Gastrocnemius medialis (tissue), 4 donors: ENCODE measurements at regions not wholly inside any gene's neighbourhood (a gene's known extent, or its start where the extent isn't known, plus 50 kb on each side); places are given as distances from the start of the nearest gene placed in this dataset.

Experiments
- ATAC-seq, 2 donors: fragments of 150-250 bp; one replicate each; pipeline ENCODE4 v1.9.1; 2016
- DNase-seq, 2 donors: peaks; one replicate each; pipeline ENCODE4 v3.0.0-alpha.2; 2019
- H3K27ac ChIP-seq, 4 donors: fragments of 200-600 bp; sonication (generic); 1 replicate in 1 of 4; 2 replicates in 3 of 4; pipeline ENCODE4 v1.5.1; 2016 to 2018; ENCODE audit warnings: mild to moderate bottlenecking in 2 of 4, moderate library complexity in 1 of 4
- H3K27me3 ChIP-seq, 3 donors: fragments of 200-600 bp; sonication (generic) in 2 of 3; 1 replicate in 1 of 3; 2 replicates in 2 of 3; pipeline versions ENCODE4 v1.5.1 to v1.6.0; 2016 to 2019; ENCODE audit warnings: mild to moderate bottlenecking in 1 of 3, moderate library complexity in 1 of 3
- H3K36me3 ChIP-seq, 2 donors: fragments of 200-600 bp; sonication (generic) in 1 of 2; one replicate each; pipeline ENCODE4 v1.5.1; 2017 to 2018
- H3K4me1 ChIP-seq, 2 donors: fragments of 200-600 bp; sonication (generic) in 1 of 2; one replicate each; pipeline ENCODE4 v1.5.1; 2016 to 2017; ENCODE audit warnings: mild to moderate bottlenecking in 2 of 2
- H3K4me3 ChIP-seq, 4 donors: fragments of 200-600 bp; sonication (generic) in 3 of 4; 1 replicate in 1 of 4; 2 replicates in 3 of 4; pipeline ENCODE4 v1.5.1; 2016 to 2019; ENCODE audit warnings: mild to moderate bottlenecking in 2 of 4
- H3K9me3 ChIP-seq, 3 donors: fragments of 200-600 bp; sonication (generic) in 2 of 3; 1 replicate in 1 of 3; 2 replicates in 2 of 3; pipeline ENCODE4 v1.5.1; 2016 to 2019
- POLR2A ChIP-seq, 2 donors: fragments of 450-650 bp; IDR thresholded peaks; one replicate each; pipeline ENCODE4 v1.6.1; 2017; ENCODE audit warnings: antibody characterized with exemption in 2 of 2, mild to moderate bottlenecking in 2 of 2, moderate library complexity in 2 of 2
- in situ Hi-C, 4 donors: fragments of 200-750 bp; cut with MboI; loops; one replicate each; pipeline versions ENCODE4 v1.15.0 to v1.8.0; 2017; ENCODE audit warnings: low sequenced_read_pairs in 4 of 4
- intact Hi-C: fragments of 100-400 bp; cut with DNase I; formaldehyde crosslinking; loops from one replicate; pipeline ENCODE4 v1.15.1; 2023; ENCODE audit warnings: low total_unique reads
- TF ChIP-seq, protein P1 (sequence below), 5 experiments: fragments of 450-650 bp in 3 of 5; fragments of 200-600 bp in 2 of 5; sonication (generic) in 2 of 5; IDR thresholded peaks in 4 of 5; conservative IDR thresholded peaks in 1 of 5; 1 replicate in 4 of 5; 2 replicates in 1 of 5; pipeline ENCODE4 v1.5.1; 2016 to 2019; ENCODE audit warnings: antibody characterized with exemption in 5 of 5, mild to moderate bottlenecking in 3 of 5, moderate library complexity in 3 of 5

DNA sequence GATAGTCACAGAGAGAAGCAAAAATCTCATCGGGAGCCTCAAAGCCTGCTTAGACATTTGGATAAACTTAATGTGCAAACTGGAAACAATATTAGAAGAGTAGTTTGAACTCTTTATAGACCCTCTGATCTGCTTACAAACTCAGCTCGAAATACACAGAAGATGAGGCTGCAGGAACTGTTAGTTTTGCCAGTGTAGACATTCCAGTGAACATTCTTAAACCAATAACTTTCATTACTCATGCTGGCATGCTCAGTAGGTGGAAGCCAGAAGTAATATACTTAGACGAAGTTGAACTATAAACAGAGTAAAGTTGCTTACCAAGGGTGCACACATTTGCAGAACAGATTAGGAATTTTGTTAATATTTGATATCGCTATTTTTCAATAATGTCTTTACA, 303.5 kb downstream of the ANKRD50 start:
- intact Hi-C loops (no loop called here), in situ Hi-C loops (no loop called here)
- Histone ChIP-seq H3K27ac (no peak overlapping the region), H3K4me1 (no peaks in the 10 kb centered on the region), H3K27me3 (no peaks in the 10 kb centered on the region), H3K9me3 (no peaks in the 10 kb centered on the region), H3K4me3 (no peak overlapping the region), H3K36me3 (no peaks in the 10 kb centered on the region)
- ATAC-seq: no peak
- no peak for TF ChIP-seq POLR2A (IDR thresholded peaks at IDR 0.05)
- TF ChIP-seq, protein P1, sequence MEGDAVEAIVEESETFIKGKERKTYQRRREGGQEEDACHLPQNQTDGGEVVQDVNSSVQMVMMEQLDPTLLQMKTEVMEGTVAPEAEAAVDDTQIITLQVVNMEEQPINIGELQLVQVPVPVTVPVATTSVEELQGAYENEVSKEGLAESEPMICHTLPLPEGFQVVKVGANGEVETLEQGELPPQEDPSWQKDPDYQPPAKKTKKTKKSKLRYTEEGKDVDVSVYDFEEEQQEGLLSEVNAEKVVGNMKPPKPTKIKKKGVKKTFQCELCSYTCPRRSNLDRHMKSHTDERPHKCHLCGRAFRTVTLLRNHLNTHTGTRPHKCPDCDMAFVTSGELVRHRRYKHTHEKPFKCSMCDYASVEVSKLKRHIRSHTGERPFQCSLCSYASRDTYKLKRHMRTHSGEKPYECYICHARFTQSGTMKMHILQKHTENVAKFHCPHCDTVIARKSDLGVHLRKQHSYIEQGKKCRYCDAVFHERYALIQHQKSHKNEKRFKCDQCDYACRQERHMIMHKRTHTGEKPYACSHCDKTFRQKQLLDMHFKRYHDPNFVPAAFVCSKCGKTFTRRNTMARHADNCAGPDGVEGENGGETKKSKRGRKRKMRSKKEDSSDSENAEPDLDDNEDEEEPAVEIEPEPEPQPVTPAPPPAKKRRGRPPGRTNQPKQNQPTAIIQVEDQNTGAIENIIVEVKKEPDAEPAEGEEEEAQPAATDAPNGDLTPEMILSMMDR (IDR thresholded peaks at IDR 0.05 in 4 of 5, conservative IDR thresholded peaks at IDR 0.05 in 1 of 5): no peak
- DNase-seq: no peak

GRCh38 chr4:124414276-124415040, 298.1 kb downstream of the ANKRD50 start:
- TF ChIP-seq, protein P1 (IDR thresholded peaks at IDR 0.05 in 4 of 5, conservative IDR thresholded peaks at IDR 0.05 in 1 of 5): no peak
- TF ChIP-seq POLR2A (IDR thresholded peaks at IDR 0.05): no peak
- H3K36me3 ChIP-seq: no peaks in the 10 kb centered on the region
- H3K27me3 ChIP-seq: no peaks in the 10 kb centered on the region
- in situ Hi-C loops (no loop called here), intact Hi-C loops (no loop called here)
- H3K27ac ChIP-seq: no peak overlapping the region
- DNase-seq: no peak
- H3K4me3 ChIP-seq: no peak overlapping the region
- no peak for ATAC-seq
- no peaks in the 10 kb centered on the region for H3K4me1 ChIP-seq
- H3K9me3 ChIP-seq: no peaks in the 10 kb centered on the region

GRCh38 chr4:124415146-124415545, 297.4 kb downstream of the ANKRD50 start:
- DNase-seq (no peak), ATAC-seq (no peak)
- Histone ChIP-seq H3K4me1 (no peaks in the 10 kb centered on the region), H3K27ac (no peak overlapping the region), H3K27me3 (no peaks in the 10 kb centered on the region), H3K36me3 (no peaks in the 10 kb centered on the region), H3K4me3 (no peak overlapping the region), H3K9me3 (no peaks in the 10 kb centered on the region)
- TF ChIP-seq, protein P1 (IDR thresholded peaks at IDR 0.05 in 4 of 5, conservative IDR thresholded peaks at IDR 0.05 in 1 of 5): no peak
- TF ChIP-seq POLR2A (IDR thresholded peaks at IDR 0.05): no peak
- intact Hi-C loops (no loop called here), in situ Hi-C loops (no loop called here)

GRCh38 chr4:124417371-124417770, 295.2 kb downstream of the ANKRD50 start:
- in situ Hi-C loops: no loop called here
- Histone ChIP-seq H3K4me3 (no peak overlapping the region), H3K27me3 (no peaks in the 10 kb centered on the region), H3K4me1 (no peaks in the 10 kb centered on the region), H3K9me3 (no peaks in the 10 kb centered on the region), H3K27ac (no peak overlapping the region), H3K36me3 (no peaks in the 10 kb centered on the region)
- TF ChIP-seq, protein P1 (IDR thresholded peaks at IDR 0.05 in 4 of 5, conservative IDR thresholded peaks at IDR 0.05 in 1 of 5): no peak
- no peak for TF ChIP-seq POLR2A (IDR thresholded peaks at IDR 0.05)
- ATAC-seq (no peak), DNase-seq (no peak)
- intact Hi-C loops: no loop called here
